Uterus (tissue), 3 donors: ENCODE measurements at regions not wholly inside any gene's neighbourhood (a gene's known extent, or its start where the extent isn't known, plus 50 kb on each side); places are given as distances from the start of the nearest gene placed in this dataset.

ENCODE experiments used
- DNase-seq, 2 donors: peaks; one replicate each; pipeline ENCODE4 v3.0.0-alpha.2; 2019 to 2020
- H3K27ac ChIP-seq, 2 donors: fragments of 200-600 bp; sonication (generic); 1 replicate in 1 of 2; 2 replicates in 1 of 2; pipeline ENCODE4 v1.5.1; 2016 to 2018
- H3K27me3 ChIP-seq, 2 donors: fragments of 200-600 bp; sonication (generic); one replicate each; pipeline ENCODE4 v1.5.1; 2018 to 2019; ENCODE audit warnings: control low read depth in 1 of 2
- H3K36me3 ChIP-seq, 2 donors: fragments of 200-600 bp; sonication (generic); one replicate each; pipeline ENCODE4 v1.5.1; 2019; ENCODE audit warnings: control low read depth in 1 of 2
- H3K4me1 ChIP-seq, 2 donors: fragments of 200-600 bp; sonication (generic); one replicate each; pipeline ENCODE4 v1.5.1; 2018 to 2019; ENCODE audit warnings: control low read depth in 1 of 2
- H3K4me3 ChIP-seq, 2 donors: fragments of 200-600 bp; sonication (generic); 1 replicate in 1 of 2; 2 replicates in 1 of 2; pipeline ENCODE4 v1.5.1; 2018 to 2019; ENCODE audit warnings: mild to moderate bottlenecking in 1 of 2
- H3K9me3 ChIP-seq, 2 donors: fragments of 200-600 bp; sonication (generic); one replicate each; pipeline ENCODE4 v1.5.1; 2019; ENCODE audit warnings: control low read depth in 1 of 2
- CTCF ChIP-seq, 4 experiments: fragments of 200-600 bp in 2 of 4; fragments of 450-650 bp in 2 of 4; sonication (generic) in 2 of 4; IDR thresholded peaks; one replicate each; pipeline ENCODE4 v1.5.1; 2016 to 2019; ENCODE audit warnings: antibody characterized with exemption in 4 of 4, mild to moderate bottlenecking in 2 of 4, moderate library complexity in 1 of 4
- POLR2A ChIP-seq, 2 donors: fragments of 450-650 bp; IDR thresholded peaks; one replicate each; pipeline ENCODE4 v1.6.1; 2016; ENCODE audit warnings: antibody characterized with exemption in 2 of 2, mild to moderate bottlenecking in 1 of 2, moderate library complexity in 1 of 2
- intact Hi-C: fragments of 100-400 bp; cut with DNase I; formaldehyde crosslinking; loops from one replicate; pipeline ENCODE4 v1.15.1; 2023; ENCODE audit warnings: low total_unique reads
- donor health status: DM: yes; HTN: yes; CAD: no.

- intact Hi-C loops = loop anchor here (10.0 kb wide), 1 partner anchor 1699 kb away; no protein-coding TSS in a partner anchor
- no peak overlapping the region for H3K27ac ChIP-seq
- no peaks in the 10 kb centered on the region for H3K4me1 ChIP-seq
- TF ChIP-seq CTCF (IDR thresholded peaks at IDR 0.05) (no peak), POLR2A (IDR thresholded peaks at IDR 0.05) (no peak)
- H3K4me3 ChIP-seq = no peak overlapping the region
- H3K27me3 ChIP-seq = no peaks in the 10 kb centered on the region
- H3K9me3 ChIP-seq = no peaks in the 10 kb centered on the region
- no peak for DNase-seq
- H3K36me3 ChIP-seq = no peaks in the 10 kb centered on the region
Measured at GRCh38 chr12:19933924-19934323, 434.4 kb upstream of the PDE3A start.

GRCh38 chr12:19937161-19937560 lies 431.2 kb upstream of the PDE3A start:
- no peak for DNase-seq
- intact Hi-C loops = loop anchor here (10.0 kb wide), 1 partner anchor 1702 kb away; no protein-coding TSS in a partner anchor
- TF ChIP-seq POLR2A (IDR thresholded peaks at IDR 0.05) (no peak), CTCF (IDR thresholded peaks at IDR 0.05) (no peak)
- Histone ChIP-seq H3K9me3 (no peaks in the 10 kb centered on the region), H3K27me3 (no peaks in the 10 kb centered on the region), H3K27ac (no peak overlapping the region), H3K4me1 (no peaks in the 10 kb centered on the region), H3K36me3 (no peaks in the 10 kb centered on the region), H3K4me3 (no peak overlapping the region)

- DNase-seq = no peak
- Histone ChIP-seq H3K4me3 (no peak overlapping the region), H3K9me3 (no peaks in the 10 kb centered on the region), H3K27me3 (no peaks in the 10 kb centered on the region), H3K36me3 (no peaks in the 10 kb centered on the region), H3K4me1 (no peaks in the 10 kb centered on the region), H3K27ac (no peak overlapping the region)
- TF ChIP-seq POLR2A (IDR thresholded peaks at IDR 0.05) (no peak), CTCF (IDR thresholded peaks at IDR 0.05) (no peak)
- intact Hi-C loops = loop anchor here (10.0 kb wide), 1 partner anchor 1703 kb away; no protein-coding TSS in a partner anchor
Measured at GRCh38 chr12:19938031-19938430, 430.3 kb upstream of the PDE3A start.

GRCh38 chr12:19938491-19938890 lies 429.8 kb upstream of the PDE3A start:
- no peaks in the 10 kb centered on the region for H3K36me3 ChIP-seq
- no peaks in the 10 kb centered on the region for H3K9me3 ChIP-seq
- intact Hi-C loops = loop anchor here (10.0 kb wide), 1 partner anchor 1704 kb away; no protein-coding TSS in a partner anchor
- no peak overlapping the region for H3K4me3 ChIP-seq
- TF ChIP-seq CTCF (IDR thresholded peaks at IDR 0.05) (no peak), POLR2A (IDR thresholded peaks at IDR 0.05) (no peak)
- H3K27me3 ChIP-seq = no peaks in the 10 kb centered on the region
- DNase-seq = no peak
- no peaks in the 10 kb centered on the region for H3K4me1 ChIP-seq
- no peak overlapping the region for H3K27ac ChIP-seq

GRCh38 chr12:19940267-19940666 lies 428.1 kb upstream of the PDE3A start:
- TF ChIP-seq CTCF (IDR thresholded peaks at IDR 0.05) = no peak
- no peak for TF ChIP-seq POLR2A (IDR thresholded peaks at IDR 0.05)
- Histone ChIP-seq H3K4me1 (no peaks in the 10 kb centered on the region), H3K36me3 (no peaks in the 10 kb centered on the region), H3K4me3 (no peak overlapping the region), H3K27me3 (no peaks in the 10 kb centered on the region), H3K27ac (no peak overlapping the region), H3K9me3 (no peaks in the 10 kb centered on the region)
- no peak for DNase-seq
- intact Hi-C loops = no loop called here
